H1 (cell line): ENCODE measurements at regions not wholly inside any gene's neighbourhood (a gene's known extent, or its start where the extent isn't known, plus 50 kb on each side); places are given as distances from the start of the nearest gene placed in this dataset.

Experiments
- POLR2A ChIP-seq, 2 experiments: IDR thresholded peaks; 1 replicate in 1 of 2; 2 replicates in 1 of 2; pipeline ENCODE4 v1.6.1; 2011; ENCODE audit warnings: low read depth in 2 of 2, low read length in 2 of 2, mild to moderate bottlenecking in 2 of 2; ENCODE audit errors: control extremely low read depth in 1 of 2
- POLR2AphosphoS5 ChIP-seq: IDR thresholded peaks from 2 replicates; pipeline ENCODE4 v1.6.1; 2011; ENCODE audit warnings: low read depth, low read length
- RNF2 ChIP-seq: fragments of 200-900, 300-1000 bp; sonication (generic); IDR thresholded peaks from 2 replicates; pipeline ENCODE4 v1.7.1; 2016; ENCODE audit warnings: borderline replicate concordance, low read depth, mild to moderate bottlenecking, antibody characterized with exemption, low read length; ENCODE audit not compliant: poor library complexity, severe bottlenecking; ENCODE audit errors: missing control alignments

DNA sequence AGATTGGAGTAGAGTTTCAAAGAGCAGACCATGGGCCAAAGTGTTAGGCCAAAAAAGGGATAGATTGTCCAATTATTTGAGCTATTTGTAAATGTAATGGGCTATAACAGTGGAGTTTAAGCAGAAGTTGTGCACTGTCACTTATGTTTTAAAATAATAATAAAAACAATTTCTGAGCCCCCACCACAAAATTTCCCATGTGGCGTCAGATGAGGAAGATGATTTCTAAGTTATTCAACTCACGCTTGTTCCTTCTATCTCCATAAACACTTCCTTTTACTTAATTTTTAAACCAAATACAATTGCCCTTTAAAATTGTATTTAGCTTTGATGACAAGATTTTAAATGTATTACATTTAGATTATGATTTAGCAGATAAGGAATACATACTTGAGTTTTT is 330.0 kb downstream of the PTPRC start:
- TF ChIP-seq POLR2AphosphoS5, result no peak
- no peak for TF ChIP-seq RNF2
- TF ChIP-seq POLR2A (IDR thresholded peaks at IDR 0.05; ENCODE audit: control extremely low read depth in 1 of 2, low read depth in 2 of 2, low read length in 2 of 2), result no peak
